ENCODE measurements at regions not wholly inside any gene's neighbourhood (a gene's known extent, or its start where the extent isn't known, plus 50 kb on each side); places are given as distances from the start of the nearest gene placed in this dataset.
"Not testable (repeated sequence)": the region's sequence is repeated elsewhere in the genome, so short reads cannot be mapped to it uniquely, and the experiment has no call there.

DNA sequence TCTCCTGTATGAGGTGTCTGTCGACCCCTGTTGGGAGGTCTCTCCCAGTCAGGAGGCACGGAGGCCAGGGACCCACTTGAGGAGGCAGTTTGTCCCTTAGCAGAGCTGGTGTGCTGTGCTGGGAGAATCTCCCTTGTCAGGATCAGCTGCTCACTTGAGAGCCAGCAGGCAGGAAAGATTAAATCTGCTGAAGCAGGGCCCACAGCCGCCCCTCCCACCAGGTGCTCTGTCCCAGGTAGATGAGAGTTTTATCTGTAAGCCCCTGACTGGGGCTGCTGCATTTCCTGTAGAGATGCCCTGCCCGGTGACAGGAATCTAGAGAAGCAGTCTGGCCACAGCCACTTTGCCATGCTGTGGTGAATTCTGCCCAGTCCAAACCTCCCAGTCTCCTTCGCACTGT lies 64.7 kb upstream of the SLC7A14 start:
- not testable (repeated sequence) for TF ChIP-seq POLR2A (IDR thresholded peaks at IDR 0.05)
- TF ChIP-seq, protein P1, sequence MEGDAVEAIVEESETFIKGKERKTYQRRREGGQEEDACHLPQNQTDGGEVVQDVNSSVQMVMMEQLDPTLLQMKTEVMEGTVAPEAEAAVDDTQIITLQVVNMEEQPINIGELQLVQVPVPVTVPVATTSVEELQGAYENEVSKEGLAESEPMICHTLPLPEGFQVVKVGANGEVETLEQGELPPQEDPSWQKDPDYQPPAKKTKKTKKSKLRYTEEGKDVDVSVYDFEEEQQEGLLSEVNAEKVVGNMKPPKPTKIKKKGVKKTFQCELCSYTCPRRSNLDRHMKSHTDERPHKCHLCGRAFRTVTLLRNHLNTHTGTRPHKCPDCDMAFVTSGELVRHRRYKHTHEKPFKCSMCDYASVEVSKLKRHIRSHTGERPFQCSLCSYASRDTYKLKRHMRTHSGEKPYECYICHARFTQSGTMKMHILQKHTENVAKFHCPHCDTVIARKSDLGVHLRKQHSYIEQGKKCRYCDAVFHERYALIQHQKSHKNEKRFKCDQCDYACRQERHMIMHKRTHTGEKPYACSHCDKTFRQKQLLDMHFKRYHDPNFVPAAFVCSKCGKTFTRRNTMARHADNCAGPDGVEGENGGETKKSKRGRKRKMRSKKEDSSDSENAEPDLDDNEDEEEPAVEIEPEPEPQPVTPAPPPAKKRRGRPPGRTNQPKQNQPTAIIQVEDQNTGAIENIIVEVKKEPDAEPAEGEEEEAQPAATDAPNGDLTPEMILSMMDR (IDR thresholded peaks at IDR 0.05) = not testable (repeated sequence)
